ENCODE measurements at regions not wholly inside any gene's neighbourhood (a gene's known extent, or its start where the extent isn't known, plus 50 kb on each side); places are given as distances from the start of the nearest gene placed in this dataset.

DNA sequence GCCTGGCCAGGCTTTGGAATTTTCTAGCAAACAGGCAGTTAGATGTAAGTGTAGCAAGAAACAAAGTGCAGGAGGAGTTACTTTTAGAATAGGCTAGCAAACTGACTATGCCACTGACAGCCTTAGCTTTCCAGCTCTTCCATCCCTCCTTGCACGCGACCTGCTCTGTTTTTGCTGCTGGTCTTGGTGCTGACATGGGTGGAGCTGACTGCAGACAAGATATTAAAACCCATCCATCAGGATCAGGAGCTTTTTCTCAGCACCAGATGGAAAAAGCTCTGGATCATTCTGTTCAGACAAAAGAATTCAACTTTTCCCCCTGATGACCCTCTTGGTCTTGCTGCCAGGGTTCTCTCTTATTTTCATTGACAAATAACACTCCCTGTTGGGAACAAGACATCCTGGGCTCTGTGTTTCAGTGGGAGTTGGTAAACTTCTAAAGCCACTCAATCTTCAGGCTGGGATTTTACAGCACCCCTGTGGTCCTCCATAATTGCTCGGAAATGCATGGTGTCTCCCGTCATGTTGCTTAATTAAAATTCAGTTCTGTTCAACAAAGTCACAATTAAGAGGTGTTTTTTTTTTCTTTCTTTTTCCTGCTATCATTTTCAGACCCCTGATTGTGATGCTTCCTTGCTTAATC is 240.0 kb upstream of the LARGE1 start:
- no peak for DNase-seq

DNA sequence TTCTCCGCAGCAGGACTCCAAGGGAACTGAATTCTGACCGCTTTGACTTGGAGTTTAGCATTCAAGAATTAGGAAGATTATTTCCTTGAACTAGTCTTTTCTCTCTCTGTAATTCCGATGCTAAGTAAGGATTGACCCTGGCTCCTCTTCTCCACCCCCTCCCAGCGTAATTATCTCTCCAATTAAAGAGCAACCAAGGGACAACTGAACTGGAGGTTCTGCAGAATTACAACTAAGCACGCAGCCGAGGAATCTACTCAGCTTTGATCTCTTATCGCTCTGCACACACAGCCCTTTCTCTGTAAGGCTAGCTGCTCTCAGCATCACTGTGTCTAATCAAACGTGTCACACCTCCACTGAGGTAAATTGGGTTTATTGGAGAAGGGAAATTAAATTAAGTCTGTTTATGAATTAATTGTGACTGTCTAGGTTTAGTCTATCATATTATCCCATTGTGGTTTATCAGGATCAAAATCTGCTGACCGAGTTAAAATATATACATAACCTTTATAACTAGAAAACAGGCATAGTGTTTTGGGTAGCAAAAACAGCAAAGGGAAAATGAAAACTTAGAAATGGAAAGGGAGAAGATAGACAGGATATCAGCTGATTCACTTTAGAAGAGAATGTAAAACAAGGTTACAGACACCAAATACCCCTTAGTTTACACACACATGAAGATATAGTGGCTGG is 241.3 kb upstream of the LARGE1 start:
- DNase-seq, result no peak

DNA sequence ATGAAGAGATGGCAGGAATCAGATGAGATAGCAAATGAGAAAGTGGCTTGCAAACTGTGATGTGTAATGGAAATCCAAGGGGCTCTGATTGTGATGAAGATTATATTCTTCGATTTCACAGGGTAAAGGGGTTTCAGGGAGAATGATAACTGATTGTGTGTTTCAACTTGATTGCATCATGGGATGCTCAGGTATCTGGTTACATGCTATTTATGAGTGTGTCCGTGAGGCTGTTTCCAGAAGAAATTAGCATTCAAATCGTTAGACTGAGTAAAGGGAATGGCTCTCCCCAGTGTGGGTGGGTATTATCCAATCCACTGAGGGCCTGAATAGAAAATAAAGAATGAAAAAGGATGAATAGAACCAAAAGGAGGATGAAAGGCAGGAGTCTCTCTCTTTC is 278.7 kb upstream of the LARGE1 start:
- DNase-seq, result no peak

DNA sequence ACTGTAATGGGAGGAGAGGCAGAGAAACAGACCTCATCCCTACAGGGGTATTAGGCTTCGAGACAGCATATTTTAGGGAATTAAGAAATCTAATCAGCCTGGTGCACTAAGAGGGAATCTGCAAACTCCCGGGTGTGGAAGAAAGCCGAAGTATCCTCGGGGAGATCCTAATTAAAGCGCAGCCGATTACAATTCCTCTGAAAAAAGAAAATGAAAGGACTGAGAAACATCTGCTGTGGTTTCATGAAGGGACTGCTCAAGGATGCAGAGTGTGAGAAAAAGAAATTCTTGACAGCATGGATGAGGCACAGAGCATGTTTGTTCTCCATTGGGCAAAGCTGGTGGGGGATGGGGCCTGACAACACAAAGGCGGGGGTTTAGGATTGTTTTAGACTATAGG is 290.0 kb upstream of the LARGE1 start:
- no peak for DNase-seq

DNA sequence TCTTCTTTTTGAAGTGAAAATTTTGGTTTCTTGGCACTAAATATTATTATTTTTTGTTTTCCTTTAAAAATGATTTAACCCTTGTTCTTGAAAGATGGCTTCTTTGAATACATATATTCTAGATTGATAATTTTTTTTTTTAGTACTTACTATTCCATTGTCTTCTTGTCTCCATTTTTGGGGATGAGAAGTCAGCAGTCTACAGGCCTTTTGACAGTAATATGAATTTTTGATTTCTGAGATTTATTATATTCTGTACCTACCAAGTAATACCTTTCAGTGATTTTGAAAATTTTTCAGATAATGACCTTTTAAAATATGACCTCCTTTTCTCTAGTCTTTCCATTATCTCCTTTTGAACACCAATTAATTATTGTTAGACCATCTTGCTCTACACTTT is 294.1 kb upstream of the LARGE1 start:
- no peak for DNase-seq

DNA sequence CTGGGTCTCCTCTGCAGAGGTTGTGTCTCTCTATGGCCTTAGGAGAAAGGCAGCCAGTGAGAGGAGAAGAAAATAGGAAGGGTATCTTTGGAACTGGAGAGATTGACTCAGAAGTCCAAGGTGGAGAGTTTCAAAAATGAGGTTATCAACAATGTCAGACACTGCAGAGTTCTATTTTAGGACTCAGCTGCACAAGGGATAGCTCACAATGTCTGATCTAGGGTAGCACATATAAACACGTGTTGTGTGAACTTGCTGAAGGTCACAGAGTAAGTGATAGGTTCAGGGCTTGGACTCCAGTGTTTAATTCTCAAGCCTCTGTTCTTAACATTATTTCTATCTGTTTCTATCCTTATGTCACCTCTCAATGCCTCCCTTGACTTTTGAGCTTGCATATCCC is 305.0 kb upstream of the LARGE1 start:
- DNase-seq, result no peak

DNA sequence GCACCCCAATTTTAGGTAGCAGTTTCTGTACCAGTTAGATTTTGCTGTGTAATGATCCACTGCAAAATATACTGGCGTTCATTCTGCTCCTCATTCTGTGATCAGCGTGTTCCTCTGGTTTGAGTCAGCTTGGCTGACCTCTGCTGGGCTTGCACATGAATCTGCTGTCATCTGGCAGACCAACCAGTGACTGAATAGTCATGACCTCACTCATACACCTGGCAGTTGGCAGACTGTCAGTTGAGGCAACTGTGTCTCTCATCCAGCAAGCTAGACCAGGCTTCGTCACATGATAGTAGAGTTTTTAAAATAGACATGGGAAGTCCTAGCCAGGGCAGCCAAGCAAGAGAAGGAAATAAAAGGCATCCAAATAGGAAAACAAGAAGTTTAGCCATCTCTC is 316.3 kb upstream of the LARGE1 start:
- no peak for DNase-seq

DNA sequence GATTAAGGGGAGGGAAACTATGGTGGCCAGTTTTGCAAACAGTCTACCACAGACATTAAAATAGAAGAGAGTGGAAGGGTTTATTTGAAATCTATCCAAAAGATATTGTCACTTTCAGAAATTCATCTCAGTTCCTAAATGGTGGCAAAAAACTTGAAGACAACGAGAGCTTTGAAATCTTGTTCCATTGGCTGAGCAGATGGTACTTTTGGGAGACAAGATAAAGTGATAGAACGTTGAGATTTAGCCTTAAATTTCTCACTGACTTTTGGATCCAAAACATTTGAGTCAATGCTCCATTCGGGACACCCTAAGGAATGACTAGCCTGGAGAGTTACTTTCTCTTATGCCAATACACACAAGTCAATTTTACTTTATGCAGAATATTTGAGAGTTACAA is 319.1 kb upstream of the LARGE1 start:
- no peak for DNase-seq

DNA sequence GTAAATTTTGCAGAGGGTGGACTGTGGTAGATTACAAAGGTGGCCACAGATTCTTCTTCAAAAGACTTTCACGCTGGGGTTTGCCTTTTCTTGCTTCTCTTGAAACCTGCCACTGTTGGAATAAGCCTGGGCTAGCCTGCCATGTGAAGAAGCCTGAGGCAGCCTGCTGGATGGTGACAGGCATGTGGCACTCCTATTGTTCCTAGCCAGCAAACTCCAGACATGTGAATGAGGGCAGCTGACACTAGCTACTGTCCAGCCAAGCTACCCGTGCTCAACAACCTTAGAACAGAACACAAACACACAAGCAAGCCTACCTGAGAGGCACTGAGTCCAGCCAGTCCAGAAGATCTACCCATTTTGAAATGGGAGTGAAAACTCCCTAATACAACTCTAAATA is 322.7 kb upstream of the LARGE1 start:
- no peak for DNase-seq

DNA sequence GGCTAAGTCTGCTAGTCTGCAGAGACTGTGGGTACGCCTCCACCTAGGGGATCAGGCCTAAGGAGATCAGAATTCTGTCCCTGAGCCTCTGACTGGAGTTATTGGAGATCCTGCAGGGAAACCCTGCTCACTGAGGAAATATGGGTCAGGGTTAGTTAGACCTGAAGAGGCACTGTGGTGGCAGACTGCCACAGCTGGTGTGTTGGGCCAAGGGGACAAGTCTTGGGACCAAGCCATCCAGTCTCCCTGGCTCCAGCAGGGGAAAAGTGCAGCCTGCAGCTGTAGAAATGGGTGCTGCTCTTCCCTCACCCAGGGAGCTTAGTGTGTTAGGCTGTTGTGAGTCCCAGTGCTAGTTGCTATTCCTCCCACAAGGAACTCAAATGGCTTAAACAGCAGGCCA is 334.8 kb upstream of the LARGE1 start:
- DNase-seq, result no peak

DNA sequence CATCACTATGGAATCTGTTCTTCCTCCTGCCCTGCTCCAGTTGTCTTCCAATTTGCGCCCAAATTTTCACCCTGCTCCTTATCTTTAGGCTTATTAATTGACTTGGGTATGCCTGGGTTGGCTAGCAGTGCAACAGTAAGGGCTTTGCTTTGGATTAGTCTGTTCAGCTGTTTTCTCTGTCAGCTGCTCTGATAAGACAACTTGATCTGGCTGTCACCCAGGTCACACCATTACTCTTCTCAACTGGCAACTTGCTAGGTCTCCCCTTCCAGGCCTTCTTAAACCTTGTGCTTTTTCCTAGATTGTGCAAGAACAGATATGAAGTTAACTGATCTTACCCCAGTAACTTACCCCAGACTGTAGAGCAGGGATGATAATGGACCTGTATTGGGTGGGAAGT is 357.8 kb upstream of the LARGE1 start:
- DNase-seq, result no peak

DNA sequence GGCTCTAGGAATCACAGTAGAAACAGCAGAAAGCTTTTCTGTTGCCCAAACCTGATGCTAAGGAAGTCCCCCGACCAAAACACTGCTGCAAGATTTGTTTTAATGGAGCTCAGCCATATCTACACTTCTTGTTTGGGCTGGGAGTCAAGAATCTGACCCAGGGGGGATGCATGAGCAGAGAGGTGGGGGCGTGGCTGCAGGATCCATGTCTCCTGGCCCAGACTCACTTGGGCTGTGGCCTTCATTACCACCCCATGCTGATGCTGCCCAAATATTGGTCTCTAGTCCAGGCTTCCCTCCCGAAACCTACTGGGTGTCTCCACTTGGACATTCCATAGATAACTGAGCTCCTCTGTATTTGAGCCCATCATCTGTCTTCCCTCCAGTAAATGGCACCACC is 361.5 kb upstream of the LARGE1 start:
- no peak for DNase-seq

DNA sequence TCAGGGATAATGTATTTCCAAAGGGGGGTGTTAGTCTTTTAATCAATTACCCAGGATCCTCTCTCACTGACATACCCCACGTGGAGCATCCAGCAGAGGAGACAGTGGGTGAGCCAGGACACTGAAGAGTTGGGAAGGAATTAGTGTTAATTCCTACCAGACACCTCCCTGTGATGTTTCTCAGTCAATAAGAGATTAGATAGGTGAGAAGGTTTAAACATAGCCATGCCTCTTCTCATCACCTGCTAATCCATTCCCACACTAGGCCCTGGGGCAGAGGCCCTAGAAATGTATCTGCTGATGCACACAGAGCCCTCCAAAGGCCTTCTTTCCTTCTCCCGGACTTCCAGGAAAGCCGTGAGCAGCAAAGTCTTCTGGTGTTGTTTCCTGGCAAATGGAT is 363.6 kb upstream of the LARGE1 start:
- no peak for DNase-seq

DNA sequence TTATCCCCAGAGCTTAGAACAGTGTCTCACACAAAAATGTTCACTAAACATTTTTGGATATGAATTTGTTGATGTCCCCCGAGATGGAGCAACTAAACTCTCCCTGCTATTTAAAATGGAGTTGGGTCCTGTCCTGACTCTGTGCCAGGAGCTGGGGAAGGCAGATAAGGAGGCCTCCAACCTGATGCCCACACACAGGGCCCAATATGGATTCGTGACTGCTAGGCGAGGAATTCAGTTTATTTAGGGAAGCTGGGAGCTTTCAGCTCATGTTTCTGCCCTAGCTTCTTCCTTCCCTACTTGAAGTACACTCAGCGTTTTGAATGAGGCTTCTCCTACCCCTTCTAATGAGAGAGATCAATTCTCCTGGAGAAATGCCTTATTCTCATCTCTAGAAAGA is 373.0 kb upstream of the LARGE1 start:
- no peak for DNase-seq

DNA sequence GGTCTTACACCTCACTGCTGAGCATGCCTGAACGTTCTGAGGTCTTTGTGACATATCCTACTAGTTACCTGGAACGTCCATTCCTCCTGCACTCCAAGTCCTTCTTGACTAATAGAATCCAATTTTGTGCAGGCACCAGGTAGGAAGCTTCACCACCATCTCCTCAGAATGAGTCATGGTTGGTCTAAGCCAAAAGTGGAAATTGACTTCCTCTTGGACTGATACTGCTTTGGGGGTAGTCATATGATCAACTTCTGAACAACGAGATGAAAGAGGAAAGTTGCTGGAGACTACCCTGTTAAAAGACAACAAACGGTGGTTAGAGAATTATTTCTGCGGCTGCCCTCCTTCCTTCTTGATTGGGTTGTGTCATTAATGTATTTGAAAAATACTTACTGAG is 374.2 kb upstream of the LARGE1 start:
- DNase-seq, result no peak

DNA sequence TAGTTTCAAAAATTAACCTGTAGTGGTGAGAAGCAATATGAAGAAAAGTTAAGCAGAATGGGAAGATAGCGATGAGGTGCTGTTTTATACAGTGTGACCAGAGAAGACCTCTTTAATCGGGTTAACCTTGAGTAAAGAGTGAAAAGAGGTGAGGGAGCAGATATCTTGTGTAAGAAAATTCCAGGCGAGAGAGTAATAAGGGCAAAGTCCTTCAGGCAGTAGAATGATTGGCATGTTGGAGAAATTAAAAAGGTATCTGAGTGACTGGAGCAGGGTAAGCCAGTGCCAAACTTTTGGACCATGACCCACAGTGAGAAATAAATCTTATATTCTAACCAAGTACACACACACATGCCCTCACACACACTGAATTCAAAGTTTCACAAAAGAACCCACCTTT is 374.7 kb upstream of the LARGE1 start:
- DNase-seq, result no peak

DNA sequence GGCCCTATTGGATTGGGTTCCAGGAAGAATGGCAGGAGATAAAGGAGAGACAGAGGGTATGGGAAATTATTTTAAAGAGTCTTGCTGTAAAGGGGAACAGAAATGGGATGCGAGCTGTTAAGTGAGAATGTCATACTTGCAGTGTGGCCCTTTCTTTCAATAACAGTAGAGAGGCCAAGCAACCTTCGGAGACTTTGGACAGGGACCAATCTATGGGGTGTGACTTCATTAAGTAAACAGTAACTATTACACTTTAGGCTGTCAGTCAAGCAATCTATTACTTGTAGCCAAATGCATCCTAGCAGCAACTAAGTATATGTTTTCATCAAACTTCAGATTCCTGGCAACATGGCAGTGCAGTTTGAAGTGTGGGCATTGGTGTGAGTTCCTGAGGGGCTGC is 376.2 kb upstream of the LARGE1 start:
- DNase-seq, result no peak

DNA sequence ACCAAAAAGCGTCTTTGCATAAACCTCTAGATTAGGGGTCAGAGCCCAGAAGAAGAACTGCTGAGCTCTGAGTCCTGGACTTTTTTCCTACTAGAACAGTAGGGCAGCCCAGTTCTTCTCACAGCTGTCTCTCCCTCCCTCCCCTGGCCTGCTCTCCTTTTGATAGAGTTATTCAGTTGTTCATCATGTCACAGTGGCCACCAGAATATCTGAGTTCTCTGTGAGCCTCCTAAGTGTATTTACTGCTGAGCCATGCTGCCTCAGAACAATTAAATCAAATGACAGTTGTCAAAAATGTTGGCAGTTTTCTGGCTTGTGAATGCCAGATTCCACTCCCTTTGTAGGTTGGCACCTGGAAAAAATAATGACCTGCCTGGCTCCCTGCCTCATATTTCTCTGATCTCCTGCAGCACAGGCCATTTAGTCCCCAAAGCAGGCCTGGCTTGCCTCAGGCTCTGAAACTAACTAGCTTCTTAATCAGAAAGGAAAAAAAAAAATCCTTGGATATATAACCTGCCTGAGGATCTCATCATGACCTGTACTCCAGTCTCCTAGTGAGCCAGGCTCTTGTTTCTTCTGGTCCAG is 377.4 kb upstream of the LARGE1 start:
- no peak for DNase-seq

DNA sequence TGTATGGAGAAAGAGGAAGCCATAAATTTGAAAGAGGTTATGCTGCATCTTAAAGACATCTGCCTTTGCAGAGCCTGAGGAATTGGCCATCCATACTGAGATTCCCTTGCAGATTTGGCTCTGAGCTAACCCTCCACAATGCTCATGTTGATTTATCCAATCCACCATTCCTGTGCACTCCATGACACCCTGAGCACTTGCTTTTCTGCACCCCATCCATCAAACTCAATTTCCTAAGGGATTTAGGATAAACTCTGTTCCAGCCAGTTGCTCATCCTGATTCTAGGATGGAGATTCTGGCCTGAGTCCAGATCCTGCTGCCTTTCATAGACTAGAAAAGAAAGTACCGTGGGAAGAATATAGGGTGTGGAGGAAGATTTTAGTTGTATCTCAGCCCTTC is 379.2 kb upstream of the LARGE1 start:
- no peak for DNase-seq

DNA sequence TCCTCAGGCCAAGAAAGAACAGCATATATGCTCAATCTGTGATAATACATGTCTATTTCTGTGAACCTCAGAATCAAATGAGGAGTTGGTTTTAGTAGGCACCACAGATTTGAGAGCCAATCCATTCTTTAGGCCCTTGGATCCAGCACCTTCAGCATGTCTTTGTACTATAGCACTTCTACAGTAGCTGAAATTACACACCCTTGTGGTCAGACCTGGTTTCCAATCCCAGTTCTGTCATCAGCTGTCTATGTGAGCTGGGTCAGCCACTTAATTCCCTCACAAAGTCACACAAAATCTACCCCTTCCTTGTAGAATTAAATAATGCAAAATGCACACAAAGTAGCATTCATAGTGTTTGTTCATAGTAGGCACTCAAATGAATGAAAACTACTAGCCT is 381.3 kb upstream of the LARGE1 start:
- DNase-seq, result no peak

DNA sequence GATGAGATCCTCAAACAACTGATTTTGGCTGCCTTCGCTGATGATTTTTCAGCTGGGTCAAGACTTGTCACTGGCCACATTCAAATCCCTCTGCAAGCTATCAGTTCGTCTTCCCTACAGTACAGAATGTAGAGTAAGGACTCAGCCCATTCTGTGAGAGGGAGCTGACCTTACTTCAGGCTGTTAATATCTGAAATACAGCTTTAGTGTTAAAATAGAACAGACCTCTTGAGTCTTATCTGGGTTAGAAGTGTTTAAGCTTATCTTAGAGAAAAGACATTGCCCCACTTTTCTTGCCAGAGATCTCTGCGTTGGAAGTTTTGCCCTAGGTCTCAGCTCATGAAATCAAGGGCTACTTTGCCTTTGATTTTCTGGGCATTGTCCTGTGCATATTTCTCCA is 383.4 kb upstream of the LARGE1 start:
- no peak for DNase-seq

DNA sequence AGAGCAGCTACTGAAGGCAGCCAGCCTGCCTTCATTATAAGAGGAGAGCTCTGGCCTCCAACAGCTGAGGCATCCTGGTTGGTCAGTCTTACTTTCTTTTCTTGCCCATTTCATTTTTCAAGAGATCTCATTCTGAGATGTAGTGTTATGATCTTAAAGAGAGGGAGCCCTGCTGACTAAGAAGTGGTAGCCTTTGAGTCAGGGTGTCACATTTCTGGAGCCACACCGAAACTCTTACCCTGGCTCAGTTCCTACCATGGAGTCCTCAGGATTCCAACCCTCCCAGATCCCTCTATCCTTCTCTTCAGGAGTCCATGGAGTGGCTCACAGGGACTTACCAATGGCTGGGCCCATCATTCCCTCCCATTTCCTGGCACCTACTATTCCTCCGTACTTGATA is 386.1 kb upstream of the LARGE1 start:
- no peak for DNase-seq

DNA sequence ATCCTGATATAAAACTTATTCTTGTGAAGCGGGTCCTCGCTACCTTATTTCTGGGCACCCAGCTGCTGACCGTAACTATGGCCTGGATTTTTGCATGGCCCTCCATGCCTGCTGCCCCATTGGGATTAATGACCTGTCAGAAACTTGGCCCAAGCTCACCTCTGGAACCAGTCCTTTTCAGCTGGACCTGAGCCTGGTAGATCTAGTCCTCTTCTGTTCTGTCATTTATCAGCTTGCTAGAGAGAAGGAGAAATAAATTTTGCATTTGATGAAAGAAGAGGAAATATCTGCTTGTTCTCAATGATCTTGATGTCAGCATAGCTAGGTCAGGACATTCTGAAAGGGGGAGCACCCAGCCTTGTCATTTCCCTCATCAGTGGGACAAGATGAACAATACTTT is 387.8 kb upstream of the LARGE1 start:
- no peak for DNase-seq

DNA sequence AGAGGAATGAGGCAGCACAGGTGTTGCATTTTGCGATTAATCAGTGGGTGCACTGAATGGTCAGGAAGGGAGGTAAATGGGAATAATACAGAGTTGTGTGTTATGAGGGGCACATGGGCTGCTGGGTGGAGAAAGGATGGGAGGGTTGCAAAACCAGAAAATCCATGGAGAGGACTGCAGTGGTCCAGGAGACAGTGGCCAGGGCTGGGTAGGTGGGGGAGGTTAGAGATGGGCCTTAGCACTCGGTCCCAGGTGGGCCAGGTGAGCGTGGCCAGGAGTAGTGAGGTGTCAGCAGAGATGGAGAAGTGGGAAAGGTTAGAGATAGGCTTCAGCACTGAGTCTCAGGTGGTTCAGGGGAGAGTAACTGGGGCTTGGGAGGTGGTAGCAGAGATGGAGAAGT is 399.1 kb upstream of the LARGE1 start:
- no peak for DNase-seq

DNA sequence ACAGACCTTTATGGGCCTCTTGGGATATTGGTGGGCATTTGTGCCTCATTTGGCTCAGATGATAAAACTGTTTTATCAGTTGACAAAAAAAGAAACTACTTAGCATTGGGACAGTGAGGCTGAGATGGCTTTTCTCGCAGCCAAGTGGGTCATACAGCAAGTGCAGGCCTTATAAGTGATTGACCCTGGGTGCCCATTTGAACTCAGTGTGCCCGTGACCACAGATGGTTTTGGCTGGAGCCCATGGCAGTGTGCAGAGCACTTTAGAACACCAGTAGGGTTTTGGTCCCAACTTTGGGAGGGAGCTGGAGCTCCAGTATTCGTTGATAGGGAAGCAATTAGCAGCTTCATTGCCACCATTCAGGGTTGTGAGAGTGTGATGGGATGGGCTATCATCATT is 404.5 kb upstream of the LARGE1 start:
- no peak for DNase-seq

Measured in NCI-H2107 (cell line).